ENCODE measurements at regions not wholly inside any gene's neighbourhood (a gene's known extent, or its start where the extent isn't known, plus 50 kb on each side); places are given as distances from the start of the nearest gene placed in this dataset.

DNA sequence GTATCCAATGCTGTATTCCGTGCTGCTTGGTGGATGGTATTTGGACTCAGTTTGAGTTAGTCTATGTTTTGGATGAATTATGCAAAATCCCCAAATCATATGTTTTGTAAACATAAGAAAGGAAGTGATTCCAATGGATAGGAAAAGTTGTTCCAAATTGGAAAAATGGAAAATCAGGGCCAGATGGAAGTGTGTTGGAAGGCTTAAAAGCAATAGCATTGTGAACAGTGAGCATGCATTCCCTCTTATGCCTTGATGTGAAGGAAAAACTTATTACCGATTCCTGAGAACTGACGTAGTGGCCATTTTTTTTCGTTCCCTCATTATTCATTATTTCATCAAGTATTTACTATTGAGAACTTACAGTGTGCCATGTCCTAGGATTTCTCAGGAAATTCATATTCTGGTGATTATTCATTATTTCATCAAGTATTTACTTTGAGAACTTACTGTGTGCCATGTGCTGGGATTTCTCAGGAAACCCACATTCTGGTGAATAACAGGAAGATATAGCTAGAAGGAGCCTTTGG lies 144.1 kb upstream of the TPRG1 start:
- H3K36me3 ChIP-seq = no peaks in the 10 kb centered on the region
- H3K4me1 ChIP-seq = no peaks in the 10 kb centered on the region
- TF ChIP-seq POLR2A (IDR thresholded peaks at IDR 0.05) = no peak
- TF ChIP-seq, protein P1, sequence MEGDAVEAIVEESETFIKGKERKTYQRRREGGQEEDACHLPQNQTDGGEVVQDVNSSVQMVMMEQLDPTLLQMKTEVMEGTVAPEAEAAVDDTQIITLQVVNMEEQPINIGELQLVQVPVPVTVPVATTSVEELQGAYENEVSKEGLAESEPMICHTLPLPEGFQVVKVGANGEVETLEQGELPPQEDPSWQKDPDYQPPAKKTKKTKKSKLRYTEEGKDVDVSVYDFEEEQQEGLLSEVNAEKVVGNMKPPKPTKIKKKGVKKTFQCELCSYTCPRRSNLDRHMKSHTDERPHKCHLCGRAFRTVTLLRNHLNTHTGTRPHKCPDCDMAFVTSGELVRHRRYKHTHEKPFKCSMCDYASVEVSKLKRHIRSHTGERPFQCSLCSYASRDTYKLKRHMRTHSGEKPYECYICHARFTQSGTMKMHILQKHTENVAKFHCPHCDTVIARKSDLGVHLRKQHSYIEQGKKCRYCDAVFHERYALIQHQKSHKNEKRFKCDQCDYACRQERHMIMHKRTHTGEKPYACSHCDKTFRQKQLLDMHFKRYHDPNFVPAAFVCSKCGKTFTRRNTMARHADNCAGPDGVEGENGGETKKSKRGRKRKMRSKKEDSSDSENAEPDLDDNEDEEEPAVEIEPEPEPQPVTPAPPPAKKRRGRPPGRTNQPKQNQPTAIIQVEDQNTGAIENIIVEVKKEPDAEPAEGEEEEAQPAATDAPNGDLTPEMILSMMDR (IDR thresholded peaks at IDR 0.05) = no peak
- intact Hi-C loops (cut with DNase I) = no loop called here
- 76 to 86% methylated on average over 4 of the region's 4 CpGs for WGBS, 2 donors
- no peaks in the 10 kb centered on the region for H3K27me3 ChIP-seq
- no peaks in the 10 kb centered on the region for H3K9me3 ChIP-seq
- H3K27ac ChIP-seq = no peak overlapping the region
- H3K4me3 ChIP-seq = no peak overlapping the region
- DNase-seq = no peak

DNA sequence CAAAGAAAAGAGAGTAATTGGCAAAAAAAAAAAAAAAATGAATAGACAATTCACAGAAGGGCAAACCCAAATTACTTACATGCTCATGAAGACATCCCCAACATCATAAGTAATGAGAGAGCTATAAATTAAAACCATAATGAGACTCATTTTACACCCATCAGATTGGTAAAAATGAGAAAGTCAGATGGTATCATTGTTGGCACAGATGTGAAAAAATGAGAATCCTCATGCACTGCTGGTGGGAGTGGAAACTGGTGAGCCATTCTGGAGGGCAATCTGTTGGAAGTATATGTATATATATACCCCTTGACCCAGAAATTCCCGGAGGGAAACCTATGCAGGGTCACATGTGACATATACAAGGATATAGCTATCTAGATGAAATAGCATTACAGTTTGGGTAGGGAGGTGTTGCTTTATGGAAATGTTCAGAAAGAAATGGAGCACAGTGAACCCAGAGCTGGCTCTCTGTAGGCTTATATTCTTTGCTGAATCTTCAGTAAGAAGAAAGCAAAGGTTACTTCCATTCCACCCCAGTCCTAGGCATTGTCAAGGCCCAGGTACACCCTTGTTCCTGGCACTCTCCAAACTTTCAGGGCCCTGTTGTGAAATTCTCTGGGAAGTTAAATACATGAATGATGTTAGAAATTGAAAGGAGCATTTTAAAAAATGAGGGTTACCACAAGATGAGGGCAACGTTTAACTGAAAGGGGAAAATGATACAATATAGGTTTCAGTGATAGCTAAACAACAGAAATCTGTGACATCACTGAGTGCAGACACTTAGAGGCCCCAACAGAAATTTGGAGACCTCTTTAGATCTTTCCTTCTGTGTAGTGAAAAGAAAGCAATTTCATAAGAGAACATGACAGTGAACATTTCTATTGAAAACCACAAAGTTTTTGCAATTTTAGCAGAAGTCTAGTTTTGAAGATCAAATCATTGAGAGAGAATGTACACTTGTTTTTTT lies 132.7 kb upstream of the TPRG1 start:
- intact Hi-C loops (cut with DNase I) = no loop called here
- DNase-seq = no peak
- no peaks in the 10 kb centered on the region for H3K4me1 ChIP-seq
- TF ChIP-seq, protein P1 (IDR thresholded peaks at IDR 0.05) = no peak
- TF ChIP-seq POLR2A (IDR thresholded peaks at IDR 0.05) = no peak
- peaks cover 0 to 3% (median 0%) of the 10 kb centered on the region in 3 donors for H3K9me3 ChIP-seq
- no peak overlapping the region for H3K27ac ChIP-seq
- H3K4me3 ChIP-seq = no peak overlapping the region
- WGBS, 2 donors = 58 to 67% methylated on average over 2 of the region's 2 CpGs
- H3K27me3 ChIP-seq = no peaks in the 10 kb centered on the region
- no peaks in the 10 kb centered on the region for H3K36me3 ChIP-seq

GRCh38 chr3:189040656-189041335 lies 131.0 kb upstream of the TPRG1 start:
- DNase-seq = no peak
- 58 to 64% methylated on average over 4 of the region's 4 CpGs for WGBS, 2 donors
- H3K4me1 ChIP-seq = no peaks in the 10 kb centered on the region
- H3K27ac ChIP-seq = no peak overlapping the region
- H3K36me3 ChIP-seq = no peaks in the 10 kb centered on the region
- no peak overlapping the region for H3K4me3 ChIP-seq
- no peaks in the 10 kb centered on the region for H3K27me3 ChIP-seq
- intact Hi-C loops (cut with DNase I) = no loop called here
- TF ChIP-seq, protein P1 (IDR thresholded peaks at IDR 0.05) = no peak
- no peak for TF ChIP-seq POLR2A (IDR thresholded peaks at IDR 0.05)
- no peaks in the 10 kb centered on the region for H3K9me3 ChIP-seq

GRCh38 chr3:189041482-189042090 lies 130.2 kb upstream of the TPRG1 start:
- DNase-seq = peak; percentile 4
- TF ChIP-seq, protein P1 (IDR thresholded peaks at IDR 0.05) = peak; percentile 41 to 64 (median 44)
- no peak for TF ChIP-seq POLR2A (IDR thresholded peaks at IDR 0.05)
- H3K36me3 ChIP-seq = no peaks in the 10 kb centered on the region
- H3K9me3 ChIP-seq = no peaks in the 10 kb centered on the region
- intact Hi-C loops (cut with DNase I) = no loop called here
- H3K27me3 ChIP-seq = no peaks in the 10 kb centered on the region
- WGBS, 2 donors = 30 to 32% methylated on average over 2 of the region's 2 CpGs
- no peak overlapping the region for H3K4me3 ChIP-seq
- H3K27ac ChIP-seq = no peak overlapping the region
- H3K4me1 ChIP-seq = no peaks in the 10 kb centered on the region
